ENCODE measurements at regions not wholly inside any gene's neighbourhood (a gene's known extent, or its start where the extent isn't known, plus 50 kb on each side); places are given as distances from the start of the nearest gene placed in this dataset.

GRCh38 chr2:5990086-5990485, 297.9 kb downstream of the SOX11 start:
- no peak for DNase-seq (ENCODE audit: low read depth)

DNA sequence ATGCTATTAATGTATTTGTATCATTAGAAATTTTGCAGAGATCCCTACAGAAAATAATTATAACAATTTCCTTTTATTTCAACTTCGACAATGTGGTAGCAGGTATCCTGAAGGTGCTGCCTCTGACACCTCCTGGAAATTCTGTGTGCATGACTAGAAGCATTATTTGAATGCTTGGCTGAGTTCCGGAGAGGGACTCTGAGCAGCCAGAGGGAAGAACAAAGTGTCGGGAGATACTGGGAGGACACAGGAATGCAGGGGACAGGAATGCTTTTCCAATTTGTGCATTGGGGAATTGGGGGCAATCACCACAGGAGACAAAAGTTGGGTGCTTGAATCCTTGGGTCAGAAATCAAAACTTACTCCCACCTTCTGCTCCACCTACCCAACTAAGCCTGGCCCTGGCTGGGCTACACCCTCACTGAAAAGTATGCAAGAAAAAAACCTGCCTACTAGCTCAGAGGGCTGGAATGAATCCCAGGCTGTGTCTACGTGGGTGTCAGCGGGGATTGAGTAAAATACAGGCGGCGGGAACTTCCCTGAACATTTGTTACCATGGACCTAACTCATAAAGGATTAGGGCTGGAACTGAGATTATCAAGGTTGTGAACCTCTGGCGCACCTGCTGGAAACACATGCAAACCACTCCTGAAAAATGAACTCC, 299.3 kb downstream of the SOX11 start:
- DNase-seq (ENCODE audit: low read depth) = no peak

DNA sequence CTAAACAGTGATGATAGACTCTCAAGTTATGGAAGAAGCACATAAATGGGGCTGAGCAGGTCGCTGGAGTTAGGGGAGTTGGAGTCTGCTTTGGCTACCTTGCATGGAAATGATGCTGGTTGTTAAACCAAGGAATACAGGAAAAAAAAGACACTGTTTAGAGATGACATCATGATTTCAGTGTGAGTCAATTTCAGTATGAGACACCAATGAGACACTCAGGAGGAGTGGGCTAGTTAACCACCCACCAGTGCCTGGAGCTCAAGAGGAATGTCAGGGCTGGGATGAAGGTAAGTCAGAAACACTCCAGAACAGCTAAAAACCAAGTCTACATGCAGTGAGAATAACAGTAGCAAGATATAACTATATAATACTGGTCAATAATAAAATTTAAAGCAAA, 303.6 kb downstream of the SOX11 start:
- DNase-seq (ENCODE audit: low read depth) = no peak

- DNase-seq (ENCODE audit: low read depth) = no peak
These were observed 316.0 kb downstream of the SOX11 start for GRCh38 chr2:6008186-6008585.

- DNase-seq (ENCODE audit: low read depth) = no peak
These were observed 316.5 kb downstream of the SOX11 start for GRCh38 chr2:6008726-6009125.

DNA sequence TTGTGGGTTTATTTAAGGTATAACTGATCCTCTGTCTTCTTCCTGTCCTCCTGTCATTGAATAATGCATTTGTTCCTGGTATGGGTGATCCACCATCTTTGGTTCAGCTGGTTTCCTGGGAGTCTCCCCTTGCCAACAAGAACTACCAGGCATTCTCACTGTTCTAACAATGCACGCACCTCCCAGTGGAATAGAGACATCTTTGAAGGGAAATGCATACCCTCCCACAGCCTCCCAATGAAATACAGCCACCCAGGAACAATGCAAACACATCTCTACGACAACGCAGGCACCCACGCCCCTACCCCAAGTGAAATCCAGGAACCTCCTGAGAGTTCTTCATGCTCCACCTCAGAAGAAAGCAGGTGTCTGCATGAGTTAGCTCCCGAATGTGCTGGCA, 318.0 kb downstream of the SOX11 start:
- no peak for DNase-seq (ENCODE audit: low read depth)

DNA sequence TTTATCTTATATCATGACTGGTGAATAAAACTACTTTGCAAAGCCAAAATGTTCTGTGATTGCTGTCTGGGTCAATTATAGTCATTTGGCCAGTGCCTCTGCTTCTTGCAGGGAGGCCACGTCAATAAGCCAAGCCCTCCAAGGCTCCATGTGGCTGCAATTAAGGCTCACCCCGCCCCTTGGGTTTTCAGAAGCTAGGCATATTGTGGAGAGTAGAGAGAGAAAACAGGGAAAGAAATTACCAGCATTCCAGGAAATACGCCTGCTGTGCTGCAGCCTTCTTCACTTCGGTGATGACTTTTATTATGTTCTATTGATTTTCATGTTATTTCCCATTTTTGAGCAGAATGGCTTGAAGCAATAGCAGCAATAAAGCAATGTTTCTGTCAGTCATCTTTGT, 319.7 kb downstream of the SOX11 start:
- DNase-seq (ENCODE audit: low read depth) = no peak

DNA sequence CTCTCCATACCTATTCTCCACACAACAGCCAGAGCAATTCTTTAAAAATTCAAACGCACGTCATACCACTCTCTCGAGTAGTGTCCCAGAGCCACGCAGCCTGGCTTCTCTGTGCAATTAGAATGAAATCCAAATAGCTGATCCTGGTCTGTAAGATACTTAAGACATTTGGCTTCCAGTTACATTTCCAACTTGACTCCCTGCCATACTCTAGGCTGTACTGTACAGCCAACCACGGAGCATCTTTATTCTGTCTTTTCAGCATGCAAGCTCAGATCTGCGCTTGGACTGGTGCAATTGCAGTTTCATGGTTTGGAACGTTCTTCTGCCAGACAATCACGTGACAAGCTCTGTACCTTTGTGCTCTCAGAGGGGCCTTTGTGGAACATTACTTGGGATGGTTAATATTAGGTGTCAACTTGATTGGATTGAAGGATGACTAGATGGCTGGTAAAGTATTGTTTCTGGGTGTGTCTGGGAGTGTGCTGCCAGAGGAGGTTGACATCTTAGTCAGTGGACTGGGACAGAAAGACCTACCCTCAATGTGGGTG, 325.6 kb downstream of the SOX11 start:
- DNase-seq (ENCODE audit: low read depth) = no peak

GRCh38 chr2:6024229-6024628, 332.0 kb downstream of the SOX11 start:
- no peak for DNase-seq (ENCODE audit: low read depth)

DNA sequence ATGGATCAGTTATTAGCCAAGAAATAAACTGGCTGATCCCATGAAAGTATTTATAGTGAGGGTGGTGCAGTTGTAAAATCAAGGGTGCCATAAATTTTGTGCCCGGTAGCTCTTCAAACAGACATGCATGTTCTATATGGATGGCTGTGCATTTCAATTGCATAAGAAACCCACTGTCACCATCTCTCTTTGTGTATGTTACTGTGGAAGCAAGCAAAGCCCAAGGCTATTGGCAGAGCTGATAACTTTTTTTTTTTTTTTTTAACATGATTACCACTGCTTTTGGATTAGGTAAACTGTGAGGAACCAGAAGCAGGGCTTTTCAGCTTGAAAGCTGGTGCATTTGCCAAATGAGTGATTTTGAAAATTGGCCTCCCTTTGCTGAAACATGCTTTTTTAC, 332.6 kb downstream of the SOX11 start:
- DNase-seq (ENCODE audit: low read depth) = no peak

DNA sequence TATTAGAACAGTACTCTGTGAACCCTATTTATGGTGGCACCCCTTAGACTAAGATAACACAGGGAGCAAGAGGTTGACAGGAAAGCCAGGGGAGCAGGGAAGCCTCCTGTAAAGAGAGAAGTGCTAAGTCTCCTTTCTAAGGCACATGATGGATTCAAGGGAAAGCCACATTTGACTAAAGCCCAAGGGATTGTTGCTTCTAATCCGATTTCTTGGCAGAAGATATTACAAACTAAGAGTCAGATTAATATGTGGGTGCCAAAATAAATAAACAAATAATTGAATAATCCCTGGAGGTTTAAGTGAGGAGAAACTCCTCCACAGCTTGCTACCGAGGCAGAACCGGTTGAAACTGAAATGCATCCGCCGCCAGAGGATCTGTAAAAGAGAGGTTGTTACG, 333.2 kb downstream of the SOX11 start:
- DNase-seq (ENCODE audit: low read depth) = no peak

GRCh38 chr2:6027066-6027465, 334.9 kb downstream of the SOX11 start:
- DNase-seq (ENCODE audit: low read depth) = no peak

GRCh38 chr2:6031200-6031867, 339.1 kb downstream of the SOX11 start:
- no peak for DNase-seq (ENCODE audit: low read depth)

DNA sequence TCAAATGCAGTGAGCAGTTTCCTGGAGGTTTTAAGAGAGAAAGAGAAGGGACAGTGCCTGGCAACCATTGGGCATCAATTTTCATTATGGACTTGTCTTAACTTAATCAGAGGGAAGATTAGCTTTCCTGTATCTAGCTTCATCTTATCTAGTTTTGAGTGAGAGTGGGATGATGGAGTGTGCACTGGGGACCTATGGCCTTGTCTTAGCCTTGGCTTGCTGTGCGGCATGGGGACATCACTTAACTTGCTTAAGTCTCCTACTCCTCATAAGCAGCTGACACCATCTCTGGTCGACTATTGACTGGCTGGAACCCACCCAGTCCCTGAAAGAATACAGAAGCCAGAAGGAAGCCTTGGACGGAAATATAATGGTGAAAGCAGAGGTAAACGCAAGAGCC, 344.0 kb downstream of the SOX11 start:
- DNase-seq (ENCODE audit: low read depth) = no peak

GRCh38 chr2:6043238-6043637, 351.1 kb downstream of the SOX11 start:
- DNase-seq (ENCODE audit: low read depth) = no peak

DNA sequence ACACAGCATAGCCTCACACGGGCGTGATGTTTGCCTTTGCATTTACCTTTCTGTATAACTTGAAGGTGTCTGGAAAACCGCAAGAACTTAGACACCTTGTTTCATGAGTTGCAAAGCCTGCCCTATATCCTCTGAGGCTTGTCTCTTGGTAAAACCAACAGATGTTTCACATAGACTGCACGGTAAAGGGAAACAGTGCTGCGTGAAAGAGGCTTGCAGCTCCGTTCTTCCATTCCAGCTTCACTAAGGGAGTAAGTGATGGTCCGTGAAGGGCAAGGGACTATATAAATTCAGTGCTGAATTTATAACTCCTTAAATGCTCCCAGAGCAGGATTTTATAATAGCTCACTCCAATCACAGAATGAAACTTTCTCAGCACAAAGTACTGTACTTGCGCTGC, 360.5 kb downstream of the SOX11 start:
- no peak for DNase-seq (ENCODE audit: low read depth)

GRCh38 chr2:6053743-6054142, 361.6 kb downstream of the SOX11 start:
- no peak for DNase-seq (ENCODE audit: low read depth)

GRCh38 chr2:6054161-6054671, 362.0 kb downstream of the SOX11 start:
- no peak for DNase-seq (ENCODE audit: low read depth)

GRCh38 chr2:6060992-6061663, 368.9 kb downstream of the SOX11 start:
- DNase-seq (ENCODE audit: low read depth) = no peak

- DNase-seq (ENCODE audit: low read depth) = no peak
These were observed 372.6 kb downstream of the SOX11 start for GRCh38 chr2:6064757-6065156.

DNA sequence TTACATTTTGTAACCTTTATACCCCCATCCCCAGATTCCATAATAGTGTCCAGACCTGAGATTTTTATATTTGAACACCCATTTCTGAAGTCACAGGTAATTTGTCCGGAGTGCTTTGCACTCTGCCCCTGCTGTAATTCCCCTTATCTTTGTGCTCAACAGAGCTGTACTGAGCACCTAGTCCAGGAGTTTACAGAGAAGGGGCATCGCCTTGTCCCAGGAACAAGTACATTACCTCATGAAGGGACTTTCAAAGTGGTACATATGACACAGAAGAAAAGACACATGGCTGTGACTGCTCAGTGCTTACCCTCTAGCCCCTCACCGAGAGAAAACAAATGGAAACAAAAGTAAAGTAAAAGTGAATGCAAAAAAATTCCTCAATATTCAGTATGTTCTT, 373.5 kb downstream of the SOX11 start:
- no peak for DNase-seq (ENCODE audit: low read depth)

GRCh38 chr2:6067089-6067488, 374.9 kb downstream of the SOX11 start:
- DNase-seq (ENCODE audit: low read depth) = no peak

DNA sequence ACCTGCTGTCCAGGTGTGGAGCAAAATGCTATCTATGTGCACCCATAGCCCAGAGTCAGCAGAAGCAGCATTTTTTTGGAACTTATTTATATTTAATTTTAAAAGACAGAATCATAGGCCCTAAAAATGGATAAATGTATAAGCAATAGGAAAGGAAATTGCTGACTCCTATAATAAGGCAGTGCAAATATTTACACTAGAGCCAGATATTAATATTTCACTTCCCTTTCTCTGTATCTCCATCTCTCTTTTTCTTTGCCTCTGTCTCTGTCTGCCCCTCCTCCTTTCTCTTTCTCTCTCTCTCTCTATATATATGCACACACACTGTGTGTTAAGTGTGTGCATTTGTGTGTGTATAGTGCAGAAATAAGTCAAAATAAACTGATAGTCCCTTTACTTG, 375.6 kb downstream of the SOX11 start:
- DNase-seq (ENCODE audit: low read depth) = no peak
